Tibial artery (tissue), 4 donors: ENCODE measurements at regions not wholly inside any gene's neighbourhood (a gene's known extent, or its start where the extent isn't known, plus 50 kb on each side); places are given as distances from the start of the nearest gene placed in this dataset.

Experiments
- DNase-seq, 2 donors: peaks; one replicate each; pipeline ENCODE4 v3.0.0-alpha.2; 2019
- H3K27ac ChIP-seq, 2 donors: fragments of 200-600 bp; sonication (generic) in 1 of 2; 1 replicate in 1 of 2; 2 replicates in 1 of 2; pipeline ENCODE4 v1.5.1; 2018 to 2019; ENCODE audit warnings: mild to moderate bottlenecking in 1 of 2
- H3K27me3 ChIP-seq, 2 donors: fragments of 200-600 bp; sonication (generic) in 1 of 2; one replicate each; pipeline versions ENCODE4 v1.5.1 to v1.6.0; 2016 to 2019
- H3K36me3 ChIP-seq, 3 donors: fragments of 200-600 bp; sonication (generic) in 2 of 3; one replicate each; pipeline ENCODE4 v1.5.1; 2016 to 2019; ENCODE audit warnings: mild to moderate bottlenecking in 2 of 3
- H3K4me1 ChIP-seq, 4 donors: fragments of 200-600 bp; sonication (generic) in 2 of 4; 1 replicate in 3 of 4; 2 replicates in 1 of 4; pipeline ENCODE4 v1.5.1; 2016 to 2019
- H3K4me3 ChIP-seq, 2 donors: fragments of 200-600 bp; sonication (generic) in 1 of 2; 1 replicate in 1 of 2; 2 replicates in 1 of 2; pipeline ENCODE4 v1.5.1; 2018 to 2019; ENCODE audit warnings: mild to moderate bottlenecking in 2 of 2
- H3K9me3 ChIP-seq, 3 donors: fragments of 200-600 bp; sonication (generic) in 1 of 3; one replicate each; pipeline ENCODE4 v1.5.1; 2016 to 2019
- CTCF ChIP-seq, 2 experiments: fragments of 200-600 bp in 1 of 2; fragments of 450-650 bp in 1 of 2; IDR thresholded peaks; one replicate each; pipeline ENCODE4 v1.5.1; 2017 to 2019; ENCODE audit warnings: antibody characterized with exemption in 2 of 2, mild to moderate bottlenecking in 1 of 2, moderate library complexity in 1 of 2
- intact Hi-C: fragments of 100-400 bp; cut with DNase I; formaldehyde crosslinking; loops from one replicate; pipeline ENCODE4 v1.15.0; 2023; ENCODE audit warnings: low total_unique reads

DNA sequence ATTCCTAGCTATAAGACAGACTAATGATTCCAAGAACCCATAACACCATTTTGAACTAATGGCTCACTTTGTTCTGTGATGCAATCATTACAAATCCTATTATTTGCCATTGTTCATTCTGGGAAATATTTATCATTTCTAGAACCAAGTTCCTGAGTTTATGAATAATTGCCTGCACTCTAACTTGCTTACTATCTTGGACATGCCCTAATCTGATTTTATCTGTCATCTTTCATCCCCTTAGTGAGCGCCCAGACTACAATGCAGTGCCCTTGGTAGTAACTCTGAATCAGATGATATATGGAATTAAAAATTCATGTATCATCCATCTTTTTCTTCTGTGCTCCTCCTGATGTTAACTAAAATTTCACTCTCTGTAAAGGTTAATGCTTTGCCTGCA, 703.1 kb upstream of the MDGA2 start:
- Histone ChIP-seq H3K4me3 (no peak overlapping the region), H3K9me3 (no peaks in the 10 kb centered on the region), H3K36me3 (no peaks in the 10 kb centered on the region), H3K27ac (no peak overlapping the region), H3K4me1 (no peaks in the 10 kb centered on the region), H3K27me3 (no peaks in the 10 kb centered on the region)
- no peak for TF ChIP-seq CTCF (IDR thresholded peaks at IDR 0.05)
- intact Hi-C loops, result no loop called here
- no peak for DNase-seq

GRCh38 chr14:48373981-48374380, 698.6 kb upstream of the MDGA2 start:
- intact Hi-C loops, result no loop called here

DNA sequence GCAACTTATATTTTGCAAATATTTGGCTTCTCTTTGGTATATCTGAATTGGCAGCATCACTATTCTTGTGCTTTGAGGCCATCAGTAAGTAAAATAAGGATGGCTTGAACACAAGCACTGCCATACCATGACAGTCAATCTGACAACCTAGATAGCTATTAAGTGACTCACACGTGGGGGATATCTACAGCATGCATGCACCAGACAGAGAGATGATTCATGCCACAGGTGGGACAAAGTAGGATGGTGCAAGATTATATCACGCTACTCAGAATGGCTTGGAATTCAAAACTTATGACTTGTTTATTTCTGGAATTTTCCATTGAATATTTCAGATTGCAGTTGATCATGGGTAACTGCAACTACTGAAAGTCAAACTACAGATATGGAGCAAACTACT, 675.6 kb upstream of the MDGA2 start:
- no peak overlapping the region for H3K27ac ChIP-seq
- intact Hi-C loops, result no loop called here
- H3K4me1 ChIP-seq, result no peaks in the 10 kb centered on the region
- no peak overlapping the region for H3K4me3 ChIP-seq
- H3K9me3 ChIP-seq, result no peaks in the 10 kb centered on the region
- TF ChIP-seq CTCF (IDR thresholded peaks at IDR 0.05), result no peak
- H3K27me3 ChIP-seq, result no peaks in the 10 kb centered on the region
- H3K36me3 ChIP-seq, result no peaks in the 10 kb centered on the region
- DNase-seq, result no peak

More at GRCh38 chr14:48373981-48374380, 698.6 kb upstream of the MDGA2 start:
- DNase-seq, result no peak
- Histone ChIP-seq H3K4me1 (no peaks in the 10 kb centered on the region), H3K4me3 (no peak overlapping the region), H3K27ac (no peak overlapping the region), H3K9me3 (no peaks in the 10 kb centered on the region), H3K27me3 (no peaks in the 10 kb centered on the region), H3K36me3 (no peaks in the 10 kb centered on the region)
- TF ChIP-seq CTCF (IDR thresholded peaks at IDR 0.05), result no peak

GRCh38 chr14:48349689-48350088, 674.3 kb upstream of the MDGA2 start:
- intact Hi-C loops, result no loop called here
- H3K9me3 ChIP-seq, result no peaks in the 10 kb centered on the region
- H3K4me3 ChIP-seq, result no peak overlapping the region
- H3K4me1 ChIP-seq, result no peaks in the 10 kb centered on the region
- H3K27ac ChIP-seq, result no peak overlapping the region
- DNase-seq, result no peak
- H3K36me3 ChIP-seq, result no peaks in the 10 kb centered on the region
- TF ChIP-seq CTCF (IDR thresholded peaks at IDR 0.05), result no peak
- H3K27me3 ChIP-seq, result no peaks in the 10 kb centered on the region

DNA sequence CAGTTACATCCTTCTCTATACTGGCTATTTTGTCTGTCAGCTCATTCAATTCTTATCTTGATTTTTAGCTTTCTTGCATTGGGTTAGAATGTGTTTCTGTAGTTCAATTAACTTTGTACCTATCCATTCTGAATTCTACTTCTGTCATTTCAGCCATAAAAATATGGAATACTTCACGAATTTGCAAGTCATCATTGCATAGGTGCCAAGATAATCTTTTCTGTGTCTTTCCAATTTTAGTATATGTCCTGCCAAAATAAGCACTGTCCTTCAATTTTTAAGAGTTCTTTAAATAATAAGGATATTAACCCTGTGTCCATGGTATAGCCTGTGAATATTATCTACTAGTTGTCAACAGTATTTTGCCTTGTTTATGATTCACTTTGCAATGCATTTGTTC, 665.7 kb upstream of the MDGA2 start:
- H3K27me3 ChIP-seq, result no peaks in the 10 kb centered on the region
- no peaks in the 10 kb centered on the region for H3K9me3 ChIP-seq
- H3K36me3 ChIP-seq, result no peaks in the 10 kb centered on the region
- H3K4me1 ChIP-seq, result no peaks in the 10 kb centered on the region
- no peak overlapping the region for H3K4me3 ChIP-seq
- no peak for DNase-seq
- intact Hi-C loops, result no loop called here
- no peak overlapping the region for H3K27ac ChIP-seq
- TF ChIP-seq CTCF (IDR thresholded peaks at IDR 0.05), result no peak

- Histone ChIP-seq H3K27ac (no peak overlapping the region), H3K9me3 (no peaks in the 10 kb centered on the region), H3K4me1 (no peaks in the 10 kb centered on the region), H3K4me3 (no peak overlapping the region), H3K36me3 (no peaks in the 10 kb centered on the region), H3K27me3 (no peaks in the 10 kb centered on the region)
- intact Hi-C loops, result no loop called here
- no peak for DNase-seq
- no peak for TF ChIP-seq CTCF (IDR thresholded peaks at IDR 0.05)
Observed at GRCh38 chr14:48333221-48333920, 658.0 kb upstream of the MDGA2 start.
